ENCODE measurements at regions not wholly inside any gene's neighbourhood (a gene's known extent, or its start where the extent isn't known, plus 50 kb on each side); places are given as distances from the start of the nearest gene placed in this dataset.

DNA sequence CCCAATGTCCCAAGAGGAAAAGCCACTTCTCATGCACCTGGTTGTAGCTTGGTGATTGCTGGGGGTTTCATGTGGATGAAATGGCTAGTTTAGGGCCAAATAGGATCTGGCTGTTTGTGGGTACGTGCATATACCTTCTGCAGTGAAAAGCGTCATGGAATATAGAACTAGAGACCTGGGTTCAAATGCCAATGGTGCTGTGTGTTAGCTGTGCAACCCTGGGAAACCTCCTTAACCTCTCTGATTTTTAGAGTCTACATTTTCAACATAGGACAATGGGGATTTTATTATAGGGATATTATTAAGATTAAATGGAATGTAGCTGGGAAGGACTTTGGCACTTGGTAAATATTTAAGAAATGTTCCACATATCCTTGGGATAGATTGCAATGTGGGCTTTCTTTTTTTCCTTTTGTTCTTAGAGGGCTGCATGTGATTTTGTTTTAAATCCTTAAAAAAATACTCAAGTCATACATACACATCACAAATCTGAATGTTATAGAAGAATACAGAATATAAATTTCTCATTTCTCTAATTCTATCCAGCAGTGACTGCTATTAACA, 112.6 kb upstream of the E2F8 start:
- H3K4me3 ChIP-seq (ENCODE audit: low read depth, low read length) = no peak overlapping the region
- TF ChIP-seq, protein P1, sequence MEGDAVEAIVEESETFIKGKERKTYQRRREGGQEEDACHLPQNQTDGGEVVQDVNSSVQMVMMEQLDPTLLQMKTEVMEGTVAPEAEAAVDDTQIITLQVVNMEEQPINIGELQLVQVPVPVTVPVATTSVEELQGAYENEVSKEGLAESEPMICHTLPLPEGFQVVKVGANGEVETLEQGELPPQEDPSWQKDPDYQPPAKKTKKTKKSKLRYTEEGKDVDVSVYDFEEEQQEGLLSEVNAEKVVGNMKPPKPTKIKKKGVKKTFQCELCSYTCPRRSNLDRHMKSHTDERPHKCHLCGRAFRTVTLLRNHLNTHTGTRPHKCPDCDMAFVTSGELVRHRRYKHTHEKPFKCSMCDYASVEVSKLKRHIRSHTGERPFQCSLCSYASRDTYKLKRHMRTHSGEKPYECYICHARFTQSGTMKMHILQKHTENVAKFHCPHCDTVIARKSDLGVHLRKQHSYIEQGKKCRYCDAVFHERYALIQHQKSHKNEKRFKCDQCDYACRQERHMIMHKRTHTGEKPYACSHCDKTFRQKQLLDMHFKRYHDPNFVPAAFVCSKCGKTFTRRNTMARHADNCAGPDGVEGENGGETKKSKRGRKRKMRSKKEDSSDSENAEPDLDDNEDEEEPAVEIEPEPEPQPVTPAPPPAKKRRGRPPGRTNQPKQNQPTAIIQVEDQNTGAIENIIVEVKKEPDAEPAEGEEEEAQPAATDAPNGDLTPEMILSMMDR (IDR thresholded peaks at IDR 0.05; ENCODE audit: low read depth, low read length) = no peak
- DNase-seq (ENCODE audit: low read depth, low spot score) = no peak
- H3K27me3 ChIP-seq (ENCODE audit: control insufficient read depth, insufficient read depth, low read length) = peaks cover 52% of the 10 kb centered on the region
- no peaks in the 10 kb centered on the region for H3K9me3 ChIP-seq (ENCODE audit: control insufficient read depth, insufficient read depth, low read length)
- ChIA-PET CTCF (no interaction called here), POLR2A (no interaction called here)
- H3K27ac ChIP-seq (ENCODE audit: low read depth, low read length) = no peak overlapping the region

DNA sequence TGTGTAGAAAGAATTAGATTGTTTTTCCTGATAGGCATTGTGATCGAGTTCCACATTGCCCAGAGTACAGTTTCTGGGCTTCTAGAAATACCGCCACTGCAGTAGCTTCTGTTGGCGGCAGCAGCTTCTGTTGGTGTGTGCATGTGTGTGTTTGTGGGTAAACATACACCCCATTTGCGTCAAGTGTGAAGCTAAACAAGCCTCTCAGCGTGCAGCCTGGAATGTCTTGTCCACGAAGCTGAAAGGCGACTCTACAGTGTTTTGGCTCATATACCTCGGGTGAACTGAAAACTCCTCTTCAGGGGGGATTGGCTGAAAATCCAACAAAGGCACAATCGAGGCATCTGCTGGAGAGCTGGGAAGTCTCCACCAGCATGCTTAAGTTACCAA, 112.0 kb upstream of the E2F8 start:
- H3K4me3 ChIP-seq (ENCODE audit: low read depth, low read length) = no peak overlapping the region
- ChIA-PET CTCF (no interaction called here), POLR2A (no interaction called here)
- no peak overlapping the region for H3K27ac ChIP-seq (ENCODE audit: low read depth, low read length)
- DNase-seq (ENCODE audit: low read depth, low spot score) = no peak
- H3K27me3 ChIP-seq (ENCODE audit: control insufficient read depth, insufficient read depth, low read length) = peaks cover 55% of the 10 kb centered on the region
- no peaks in the 10 kb centered on the region for H3K9me3 ChIP-seq (ENCODE audit: control insufficient read depth, insufficient read depth, low read length)
- TF ChIP-seq, protein P1 (IDR thresholded peaks at IDR 0.05; ENCODE audit: low read depth, low read length) = no peak

GRCh38 chr11:19352072-19352770, 111.5 kb upstream of the E2F8 start:
- ChIA-PET POLR2A (no interaction called here), CTCF (interaction anchor here (0.7 kb wide), 1 partner anchor 205 kb away, joined by 3 read pairs; no protein-coding TSS in a partner anchor)
- no peak for DNase-seq (ENCODE audit: low read depth, low spot score)
- Histone ChIP-seq H3K9me3 (ENCODE audit: control insufficient read depth, insufficient read depth, low read length) (no peaks in the 10 kb centered on the region), H3K4me3 (ENCODE audit: low read depth, low read length) (no peak overlapping the region), H3K27me3 (ENCODE audit: control insufficient read depth, insufficient read depth, low read length) (peaks cover 59% of the 10 kb centered on the region), H3K27ac (ENCODE audit: low read depth, low read length) (no peak overlapping the region)
- TF ChIP-seq, protein P1 (IDR thresholded peaks at IDR 0.05; ENCODE audit: low read depth, low read length) = no peak

GRCh38 chr11:19351426-19351825, 110.7 kb upstream of the E2F8 start:
- H3K4me3 ChIP-seq (ENCODE audit: low read depth, low read length) = no peak overlapping the region
- no peak overlapping the region for H3K27ac ChIP-seq (ENCODE audit: low read depth, low read length)
- TF ChIP-seq, protein P1 (IDR thresholded peaks at IDR 0.05; ENCODE audit: low read depth, low read length) = no peak
- no peaks in the 10 kb centered on the region for H3K9me3 ChIP-seq (ENCODE audit: control insufficient read depth, insufficient read depth, low read length)
- POLR2A ChIA-PET = no interaction called here
- CTCF ChIA-PET = no interaction called here
- peaks cover 61% of the 10 kb centered on the region for H3K27me3 ChIP-seq (ENCODE audit: control insufficient read depth, insufficient read depth, low read length)
- DNase-seq (ENCODE audit: low read depth, low spot score) = no peak

DNA sequence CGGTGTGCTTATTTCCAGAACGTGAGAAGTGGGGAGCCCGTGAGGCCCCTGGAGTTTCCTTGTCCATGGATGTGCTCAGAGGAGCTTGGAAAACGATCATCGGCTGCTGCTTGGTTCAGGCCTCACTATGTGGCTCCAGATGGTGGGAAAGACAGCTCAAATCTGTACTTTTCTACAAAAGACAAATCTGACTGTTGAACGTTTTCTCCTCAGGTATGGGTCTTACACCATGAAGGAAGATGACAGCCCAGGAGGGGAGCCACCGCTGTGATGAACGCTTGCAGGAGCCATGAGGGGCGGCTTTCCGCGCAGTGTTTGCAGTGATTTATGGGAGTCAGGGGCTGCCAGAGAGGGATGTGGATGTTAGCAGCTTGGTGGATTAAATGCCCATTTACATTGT, 109.4 kb upstream of the E2F8 start:
- no peak overlapping the region for H3K4me3 ChIP-seq (ENCODE audit: low read depth, low read length)
- H3K9me3 ChIP-seq (ENCODE audit: control insufficient read depth, insufficient read depth, low read length) = no peaks in the 10 kb centered on the region

More for the DNA sequence above, 109.4 kb upstream of the E2F8 start:
- no peak overlapping the region for H3K27ac ChIP-seq (ENCODE audit: low read depth, low read length)
- ChIA-PET CTCF (no interaction called here), POLR2A (no interaction called here)
- TF ChIP-seq, protein P1 (IDR thresholded peaks at IDR 0.05; ENCODE audit: low read depth, low read length) = no peak
- DNase-seq (ENCODE audit: low read depth, low spot score) = no peak
- H3K27me3 ChIP-seq (ENCODE audit: control insufficient read depth, insufficient read depth, low read length) = peaks cover 62% of the 10 kb centered on the region
